OCI-LY1 (cell line): ENCODE measurements at regions not wholly inside any gene's neighbourhood (a gene's known extent, or its start where the extent isn't known, plus 50 kb on each side); places are given as distances from the start of the nearest gene placed in this dataset.

Experiments
- CTCF ChIP-seq: fragments of 200-600 bp; sonication (generic), shearing (Covaris generic); IDR thresholded peaks from 2 replicates; pipeline ENCODE4 v1.5.1; 2017; ENCODE audit warnings: mild to moderate bottlenecking, antibody characterized with exemption, low read length, moderate library complexity, mixed read lengths
- EZH2 ChIP-seq: fragments of 200-600 bp; sonication (generic), shearing (Covaris generic); IDR thresholded peaks from 2 replicates; pipeline ENCODE4 v1.8.0; 2017; ENCODE audit warnings: borderline replicate concordance, mixed run types, mild to moderate bottlenecking, antibody characterized with exemption, low read length, moderate library complexity, mixed read lengths

- TF ChIP-seq CTCF: peak; percentile 55
- no peak for TF ChIP-seq EZH2
These were observed 94.0 kb upstream of the RFC3 start for GRCh38 chr13:33723772-33724435.
